ENCODE measurements at regions not wholly inside any gene's neighbourhood (a gene's known extent, or its start where the extent isn't known, plus 50 kb on each side); places are given as distances from the start of the nearest gene placed in this dataset.

DNA sequence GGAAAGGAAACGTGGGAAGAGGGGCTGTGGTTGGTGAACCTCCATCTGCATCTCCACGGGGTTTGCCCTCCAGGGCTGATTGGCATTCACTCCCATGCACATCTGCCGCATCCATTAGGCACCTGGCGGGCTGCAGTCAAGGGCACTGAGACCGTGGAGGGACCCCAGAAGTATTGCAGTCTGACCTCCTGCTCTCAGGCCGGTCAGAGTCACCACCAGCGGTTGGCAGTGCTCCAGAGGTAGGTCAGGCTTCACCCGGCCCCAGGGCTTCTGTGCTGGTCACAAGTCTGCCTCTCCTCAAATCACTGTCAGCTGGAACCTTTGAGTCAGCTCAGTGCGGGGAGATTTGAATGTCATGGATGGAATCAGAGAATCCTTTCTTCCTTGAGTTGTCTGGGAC lies 132.3 kb downstream of the PAPOLA start:
- TF ChIP-seq POLR2A (IDR thresholded peaks at IDR 0.05; ENCODE audit: borderline replicate concordance, extremely low read depth, insufficient read depth, insufficient read length) (no peak), FOSL1 (IDR thresholded peaks at IDR 0.05; ENCODE audit: low read depth) (no peak)
